Adrenal gland (tissue), 5 donors: ENCODE measurements at regions not wholly inside any gene's neighbourhood (a gene's known extent, or its start where the extent isn't known, plus 50 kb on each side); places are given as distances from the start of the nearest gene placed in this dataset.

ENCODE experiments used
- POLR2A ChIP-seq, 2 donors: fragments of 450-650 bp; IDR thresholded peaks; one replicate each; pipeline ENCODE4 v1.6.1; 2017; ENCODE audit warnings: antibody characterized with exemption in 2 of 2, mild to moderate bottlenecking in 2 of 2, moderate library complexity in 1 of 2
- TF ChIP-seq, protein P1 (sequence below), 6 experiments: fragments of 450-650 bp in 4 of 6; fragments of 200-600 bp in 2 of 6; sonication (generic) in 1 of 6; IDR thresholded peaks; 1 replicate in 5 of 6; 2 replicates in 1 of 6; pipeline versions ENCODE4 v1.5.1 to v1.8.0; 2016 to 2021; ENCODE audit warnings: antibody characterized with exemption in 6 of 6, mild to moderate bottlenecking in 2 of 6, moderate library complexity in 1 of 6
- donor health status: DM: no; HTN: no; CAD: no.

DNA sequence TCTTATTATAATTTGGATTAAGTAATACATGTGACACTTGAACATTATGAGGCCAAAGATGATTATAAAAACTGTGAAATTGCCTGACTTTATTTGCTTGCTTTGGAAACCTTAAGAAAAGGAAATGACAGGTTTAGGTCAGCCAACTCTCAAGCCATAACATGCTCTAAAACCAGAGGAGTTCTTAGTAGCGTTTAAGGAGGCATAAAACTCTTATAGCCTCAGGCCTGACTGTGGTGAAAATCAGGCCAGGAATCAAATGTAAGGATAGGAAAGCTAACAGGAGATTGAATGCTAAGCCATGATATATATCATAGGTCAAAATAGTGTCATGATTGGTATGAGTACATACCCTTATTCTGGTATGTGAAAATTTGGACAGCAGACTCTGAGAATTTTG, 1142.4 kb upstream of the MIR17HG start:
- TF ChIP-seq, protein P1, sequence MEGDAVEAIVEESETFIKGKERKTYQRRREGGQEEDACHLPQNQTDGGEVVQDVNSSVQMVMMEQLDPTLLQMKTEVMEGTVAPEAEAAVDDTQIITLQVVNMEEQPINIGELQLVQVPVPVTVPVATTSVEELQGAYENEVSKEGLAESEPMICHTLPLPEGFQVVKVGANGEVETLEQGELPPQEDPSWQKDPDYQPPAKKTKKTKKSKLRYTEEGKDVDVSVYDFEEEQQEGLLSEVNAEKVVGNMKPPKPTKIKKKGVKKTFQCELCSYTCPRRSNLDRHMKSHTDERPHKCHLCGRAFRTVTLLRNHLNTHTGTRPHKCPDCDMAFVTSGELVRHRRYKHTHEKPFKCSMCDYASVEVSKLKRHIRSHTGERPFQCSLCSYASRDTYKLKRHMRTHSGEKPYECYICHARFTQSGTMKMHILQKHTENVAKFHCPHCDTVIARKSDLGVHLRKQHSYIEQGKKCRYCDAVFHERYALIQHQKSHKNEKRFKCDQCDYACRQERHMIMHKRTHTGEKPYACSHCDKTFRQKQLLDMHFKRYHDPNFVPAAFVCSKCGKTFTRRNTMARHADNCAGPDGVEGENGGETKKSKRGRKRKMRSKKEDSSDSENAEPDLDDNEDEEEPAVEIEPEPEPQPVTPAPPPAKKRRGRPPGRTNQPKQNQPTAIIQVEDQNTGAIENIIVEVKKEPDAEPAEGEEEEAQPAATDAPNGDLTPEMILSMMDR (IDR thresholded peaks at IDR 0.05): no peak
- no peak for TF ChIP-seq POLR2A (IDR thresholded peaks at IDR 0.05)
